Coronary artery (tissue), 2 donors: ENCODE measurements at regions not wholly inside any gene's neighbourhood (a gene's known extent, or its start where the extent isn't known, plus 50 kb on each side); places are given as distances from the start of the nearest gene placed in this dataset.

ENCODE experiments used
- DNase-seq: peaks from one replicate; pipeline ENCODE4 v3.0.0-alpha.2; 2017; ENCODE audit warnings: low spot score
- H3K27ac ChIP-seq, 2 donors: fragments of 200-600 bp; sonication (generic); one replicate each; pipeline ENCODE4 v1.5.1; 2016 to 2019
- H3K4me3 ChIP-seq: fragments of 200-600 bp; sonication (generic); 2 replicates; pipeline ENCODE4 v1.5.1; 2016; ENCODE audit warnings: mild to moderate bottlenecking, moderate library complexity
- TF ChIP-seq, protein P1 (sequence below): fragments of 200-600 bp; sonication (generic); IDR thresholded peaks from one replicate; pipeline ENCODE4 v1.5.1; 2019; ENCODE audit warnings: antibody characterized with exemption

GRCh38 chr3:31341130-31341529, 191.6 kb upstream of the STT3B start:
- TF ChIP-seq, protein P1, sequence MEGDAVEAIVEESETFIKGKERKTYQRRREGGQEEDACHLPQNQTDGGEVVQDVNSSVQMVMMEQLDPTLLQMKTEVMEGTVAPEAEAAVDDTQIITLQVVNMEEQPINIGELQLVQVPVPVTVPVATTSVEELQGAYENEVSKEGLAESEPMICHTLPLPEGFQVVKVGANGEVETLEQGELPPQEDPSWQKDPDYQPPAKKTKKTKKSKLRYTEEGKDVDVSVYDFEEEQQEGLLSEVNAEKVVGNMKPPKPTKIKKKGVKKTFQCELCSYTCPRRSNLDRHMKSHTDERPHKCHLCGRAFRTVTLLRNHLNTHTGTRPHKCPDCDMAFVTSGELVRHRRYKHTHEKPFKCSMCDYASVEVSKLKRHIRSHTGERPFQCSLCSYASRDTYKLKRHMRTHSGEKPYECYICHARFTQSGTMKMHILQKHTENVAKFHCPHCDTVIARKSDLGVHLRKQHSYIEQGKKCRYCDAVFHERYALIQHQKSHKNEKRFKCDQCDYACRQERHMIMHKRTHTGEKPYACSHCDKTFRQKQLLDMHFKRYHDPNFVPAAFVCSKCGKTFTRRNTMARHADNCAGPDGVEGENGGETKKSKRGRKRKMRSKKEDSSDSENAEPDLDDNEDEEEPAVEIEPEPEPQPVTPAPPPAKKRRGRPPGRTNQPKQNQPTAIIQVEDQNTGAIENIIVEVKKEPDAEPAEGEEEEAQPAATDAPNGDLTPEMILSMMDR, result no peak
- Histone ChIP-seq H3K27ac (no peak overlapping the region), H3K4me3 (no peak overlapping the region)
- DNase-seq, result no peak

- TF ChIP-seq, protein P1, result no peak
- no peak overlapping the region for H3K27ac ChIP-seq
- no peak overlapping the region for H3K4me3 ChIP-seq
- no peak for DNase-seq
These were observed 189.7 kb upstream of the STT3B start for GRCh38 chr3:31343075-31343474.

DNA sequence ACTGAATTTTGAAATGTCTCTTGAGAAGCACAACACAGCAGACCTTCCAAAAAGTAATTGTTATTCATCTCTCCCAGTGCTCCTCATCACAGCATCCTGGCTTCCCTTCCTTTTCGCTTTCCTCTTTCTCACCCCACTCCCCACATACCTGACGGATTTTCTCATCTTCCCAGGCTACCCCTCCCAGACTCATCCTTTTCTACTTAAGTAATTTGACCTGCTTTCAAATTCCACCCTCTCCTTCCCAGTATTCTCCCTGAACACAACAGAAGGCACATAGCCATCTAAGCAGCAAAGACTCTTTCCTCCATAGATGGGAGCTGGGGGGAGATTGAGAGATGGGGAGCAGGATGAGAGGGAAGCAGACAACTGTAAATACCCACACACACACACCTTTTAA, 187.1 kb upstream of the STT3B start:
- TF ChIP-seq, protein P1, result no peak
- H3K4me3 ChIP-seq, result no peak overlapping the region
- no peak overlapping the region for H3K27ac ChIP-seq
- DNase-seq, result no peak

DNA sequence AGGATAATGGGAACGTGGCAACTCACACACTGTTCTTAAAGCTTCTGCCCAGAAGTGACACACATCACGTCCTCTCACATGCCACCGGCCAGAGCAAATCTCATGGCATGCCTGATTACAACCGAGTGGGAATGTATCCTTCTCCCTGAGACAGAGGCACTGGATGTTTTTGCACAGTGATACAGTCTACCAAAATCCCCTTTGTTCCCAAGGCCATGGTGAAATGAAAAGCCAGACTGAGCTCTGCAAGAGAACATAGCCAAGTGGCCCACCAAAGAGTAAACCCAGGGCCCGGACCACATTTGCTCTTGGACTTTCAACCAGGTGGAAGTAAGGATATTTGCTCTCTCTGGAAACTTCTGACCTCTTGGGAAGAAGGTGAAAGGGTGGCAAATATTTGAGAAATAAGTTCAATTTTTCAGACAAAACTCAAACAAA, 186.2 kb upstream of the STT3B start:
- DNase-seq, result no peak
- TF ChIP-seq, protein P1, result no peak
- no peak overlapping the region for H3K27ac ChIP-seq
- no peak overlapping the region for H3K4me3 ChIP-seq

- no peak overlapping the region for H3K27ac ChIP-seq
- DNase-seq, result no peak
- H3K4me3 ChIP-seq, result no peak overlapping the region
- TF ChIP-seq, protein P1, result no peak
These were observed 183.6 kb upstream of the STT3B start for GRCh38 chr3:31349001-31349748.

DNA sequence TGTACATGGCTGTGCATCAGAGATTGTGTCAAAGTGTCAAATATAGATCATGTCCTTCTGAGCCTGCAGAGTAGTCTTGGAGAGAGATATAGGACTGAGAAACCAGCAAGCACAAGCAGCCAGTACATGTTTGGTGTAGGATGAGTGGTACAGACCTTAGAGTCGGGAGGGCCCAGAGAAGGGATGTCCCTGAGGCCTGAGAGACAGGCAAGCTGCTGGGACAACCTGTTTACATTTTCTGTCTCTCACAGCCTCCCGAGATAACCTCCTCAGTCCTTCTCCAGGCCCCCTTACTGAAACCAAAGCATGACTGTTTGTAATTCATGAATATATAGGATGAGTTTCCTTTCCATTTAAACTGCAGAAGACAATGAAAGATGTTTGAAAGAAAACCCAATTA, 182.4 kb upstream of the STT3B start:
- TF ChIP-seq, protein P1, result no peak
- no peak overlapping the region for H3K27ac ChIP-seq
- no peak for DNase-seq
- no peak overlapping the region for H3K4me3 ChIP-seq

- Histone ChIP-seq H3K27ac (no peak overlapping the region), H3K4me3 (no peak overlapping the region)
- TF ChIP-seq, protein P1, result no peak
- DNase-seq, result no peak
These were observed 180.4 kb upstream of the STT3B start for GRCh38 chr3:31352331-31352730.
